K562 (cell line): ENCODE measurements at regions not wholly inside any gene's neighbourhood (a gene's known extent, or its start where the extent isn't known, plus 50 kb on each side); places are given as distances from the start of the nearest gene placed in this dataset.

ENCODE experiments used
- ATAC-seq: fragments of 200-7000 bp; cut with Tn5 transposase; 3 replicates; pipeline ENCODE4 v1.9.1; 2020; ENCODE audit warnings: moderate library complexity
- BruUV-seq: library from RNA; stranded (reverse); fragments of 400-500 nt; replicated peaks from 2 replicates; lab custom pipeline; 2021; lab: Mats Ljungman, UMichigan
- CTCF ChIA-PET: fragments of 300-600 bp; formaldehyde crosslinking; extraction: SDS; loops from one replicate; lab custom pipeline; 2021; ENCODE audit warnings: low intra/inter-chr PET ratio; lab: Yijun Ruan, JAX
- POLR2A ChIA-PET: fragments of 300-600, 350-650 bp; sonication (Branson Sonifier 250); formaldehyde crosslinking; extraction: SDS; loops from one replicate; lab custom pipeline; 2021; ENCODE audit warnings: antibody characterized with exemption, inconsistent platforms; lab: Yijun Ruan, JAX
- DNase-seq, 4 experiments: peaks; one replicate each; pipeline versions ENCODE4 v3.0.0 to v3.0.0-alpha.2; 2011 to 2018; ENCODE audit warnings: low spot score in 3 of 4, mixed read lengths in 3 of 4; ENCODE audit errors: extremely low read depth in 1 of 4
- FAIRE-seq: peaks from 2 replicates; lab custom pipeline; 2011; peaks lifted over from hg19 to GRCh38; lab: Jason Lieb, UNC
- H2AFZ ChIP-seq: 2 replicates; pipeline ENCODE4 v1.6.0; 2011; ENCODE audit warnings: low read depth, low read length, control low read depth, inconsistent platforms
- H3K27ac ChIP-seq: fragments of 200-600 bp; 3 replicates; pipeline ENCODE4 v1.8.0; 2011; ENCODE audit warnings: low read depth, mild to moderate bottlenecking, control low read depth, inconsistent platforms, low read length, moderate library complexity, mixed read lengths; ENCODE audit errors: extremely low read depth
- H3K27me3 ChIP-seq, 2 experiments: fragments of 300-600 bp in 1 of 2; 2 replicates in 1 of 2; 3 replicates in 1 of 2; pipeline versions ENCODE4 v1.6.0 to v1.8.0; 2011; ENCODE audit warnings: inconsistent platforms in 2 of 2, low read length in 2 of 2, mild to moderate bottlenecking in 1 of 2, mixed read lengths in 1 of 2, moderate library complexity in 1 of 2; ENCODE audit not compliant: control insufficient read depth in 2 of 2, insufficient read depth in 2 of 2
- H3K36me3 ChIP-seq: fragments of 300-600 bp; 3 replicates; pipeline ENCODE4 v1.8.0; 2011; ENCODE audit warnings: mild to moderate bottlenecking, low read length, inconsistent platforms; ENCODE audit not compliant: control insufficient read depth, insufficient read depth
- H3K4me1 ChIP-seq, 2 experiments: fragments of 200-600 bp in 1 of 2; replicated peaks in 1 of 2; 2 replicates in 1 of 2; 3 replicates in 1 of 2; pipeline versions ENCODE4 v1.5.1 to v1.8.0; 2011; ENCODE audit warnings: inconsistent platforms in 2 of 2, low read length in 2 of 2, mild to moderate bottlenecking in 1 of 2, mixed read lengths in 1 of 2, moderate library complexity in 1 of 2; ENCODE audit not compliant: control insufficient read depth in 2 of 2, insufficient read depth in 2 of 2
- H3K4me2 ChIP-seq: 2 replicates; pipeline ENCODE4 v1.6.1; 2011; ENCODE audit warnings: low read length, control low read depth, inconsistent platforms, mixed read lengths; ENCODE audit not compliant: insufficient read depth
- H3K4me3 ChIP-seq: fragments of 200-600 bp; sonication (generic), shearing (Covaris generic); 2 replicates; pipeline ENCODE4 v1.5.1; 2016; ENCODE audit warnings: control low read depth, inconsistent platforms
- H3K79me2 ChIP-seq: fragments of 200-600 bp; 3 replicates; pipeline ENCODE4 v1.8.0; 2011; ENCODE audit warnings: low read length, inconsistent platforms; ENCODE audit not compliant: control insufficient read depth, insufficient read depth
- H3K9ac ChIP-seq, 2 experiments: 2 replicates each; pipeline versions ENCODE4 v1.6.0 to v1.6.1; 2011; ENCODE audit warnings: low read depth in 2 of 2, low read length in 2 of 2, control low read depth in 1 of 2, inconsistent platforms in 1 of 2, mild to moderate bottlenecking in 1 of 2, mixed read lengths in 1 of 2; ENCODE audit not compliant: insufficient read depth in 1 of 2
- H3K9me1 ChIP-seq: one replicate; pipeline ENCODE4 v1.6.0; 2011; ENCODE audit warnings: inconsistent platforms, mild to moderate bottlenecking, low read length, moderate library complexity; ENCODE audit not compliant: control insufficient read depth, insufficient read depth
- H3K9me3 ChIP-seq: replicated peaks from 2 replicates; pipeline ENCODE4 v1.5.1; 2011; ENCODE audit warnings: low read depth, low read length, inconsistent platforms; ENCODE audit not compliant: control insufficient read depth, insufficient read depth
- H4K20me1 ChIP-seq: replicated peaks from 2 replicates; pipeline ENCODE4 v1.6.1; 2011; ENCODE audit warnings: low read length, inconsistent platforms, mixed read lengths; ENCODE audit not compliant: control insufficient read depth, insufficient read depth
- ASH1L ChIP-seq: fragments of 450-650 bp; IDR thresholded peaks from 2 replicates; pipeline ENCODE4 v1.6.1; 2018; ENCODE audit warnings: borderline replicate concordance, mild to moderate bottlenecking, low read depth; ENCODE audit not compliant: partially characterized antibody
- BCOR ChIP-seq: fragments of 450-650 bp; IDR thresholded peaks from 2 replicates; pipeline ENCODE4 v1.6.1; 2016
- GATA2 ChIP-seq: sonication (generic); formaldehyde crosslinking; IDR thresholded peaks from 2 replicates; pipeline ENCODE4 v1.4.0; 2020; ENCODE audit warnings: mild to moderate bottlenecking, missing genetic modification reagents
- HDAC3 ChIP-seq: fragments of 450-650 bp; IDR thresholded peaks from 2 replicates; pipeline ENCODE4 v1.6.1; 2018; ENCODE audit warnings: borderline replicate concordance, mild to moderate bottlenecking, moderate library complexity; ENCODE audit not compliant: partially characterized antibody
- MCM2 ChIP-seq: fragments of 450-650 bp; IDR thresholded peaks from 2 replicates; pipeline ENCODE4 v1.6.1; 2017; ENCODE audit warnings: low read depth, mild to moderate bottlenecking
- NFE2L1 ChIP-seq: fragments of 450-650 bp; IDR thresholded peaks from 2 replicates; pipeline ENCODE4 v1.6.1; 2016; ENCODE audit warnings: missing genetic modification characterization, low read depth, mild to moderate bottlenecking, missing compliant biosample characterization, moderate library complexity, borderline replicate concordance
- PHF21A ChIP-seq: fragments of 450-650 bp; IDR thresholded peaks from 2 replicates; pipeline ENCODE4 v1.6.1; 2017; ENCODE audit warnings: low read depth, borderline replicate concordance
- SNRNP70 ChIP-seq: fragments of 200-400 bp; formaldehyde crosslinking; optimal IDR thresholded peaks from 2 replicates; pipeline ENCODE3; 2017; ENCODE audit warnings: low read depth, low read length
- ZNF124 ChIP-seq: sonication (generic); formaldehyde crosslinking; IDR thresholded peaks from 2 replicates; pipeline ENCODE4 v1.8.1; 2022; ENCODE audit warnings: missing genetic modification reagents
- ZNF41 ChIP-seq: fragments of 250-450 bp; sonication (Bioruptor Pico); conservative IDR thresholded peaks from 2 replicates; pipeline ENCODE4 v1.4.0; 2020; ENCODE audit warnings: mild to moderate bottlenecking
- WGBS: fragments of 100-300 bp; shearing (Covaris generic); methylation state at CpG from one replicate; pipeline ENCODE4 v1.1.6; 2016; ENCODE audit warnings: low coverage, mixed read lengths; ENCODE audit not compliant: insufficient coverage; ENCODE audit errors: missing lambda C conversion rate; 5-methylcytosine and 5-hydroxymethylcytosine counted together
- in situ Hi-C: fragments of 300-500 bp; cut with MboI; formaldehyde crosslinking; loops from 4 replicates; pipeline ENCODE4 v1.15.0; 2018; ENCODE audit warnings: inconsistent platforms, mixed read lengths
- intact Hi-C: fragments of 100-400 bp; cut with micrococcal nuclease; formaldehyde crosslinking; loops from 2 replicates; pipeline ENCODE4 v1.14.2; 2022
- TF ChIP-seq, protein P1 (sequence below): fragments of 250-450 bp; sonication (Bioruptor Pico); IDR thresholded peaks from 2 replicates; pipeline ENCODE4 v1.4.0; 2020; ENCODE audit warnings: mild to moderate bottlenecking, moderate library complexity
- TF ChIP-seq, protein P2 (sequence below), 2 experiments: fragments of 150-350 bp in 1 of 2; IDR thresholded peaks; 2 replicates each; pipeline ENCODE4 v1.6.1; 2012 to 2016; ENCODE audit warnings: low read depth in 2 of 2, low read length in 2 of 2, mild to moderate bottlenecking in 1 of 2, moderate library complexity in 1 of 2
- TF ChIP-seq, protein P3 (sequence below): fragments of 250-450 bp; sonication (Bioruptor Pico); IDR thresholded peaks from 2 replicates; pipeline ENCODE4 v1.5.0; 2020; ENCODE audit warnings: mild to moderate bottlenecking
- TF ChIP-seq, protein P4 (sequence below): IDR thresholded peaks from 2 replicates; pipeline ENCODE4 v1.6.1; 2016; ENCODE audit warnings: missing genetic modification characterization, missing compliant biosample characterization

DNA sequence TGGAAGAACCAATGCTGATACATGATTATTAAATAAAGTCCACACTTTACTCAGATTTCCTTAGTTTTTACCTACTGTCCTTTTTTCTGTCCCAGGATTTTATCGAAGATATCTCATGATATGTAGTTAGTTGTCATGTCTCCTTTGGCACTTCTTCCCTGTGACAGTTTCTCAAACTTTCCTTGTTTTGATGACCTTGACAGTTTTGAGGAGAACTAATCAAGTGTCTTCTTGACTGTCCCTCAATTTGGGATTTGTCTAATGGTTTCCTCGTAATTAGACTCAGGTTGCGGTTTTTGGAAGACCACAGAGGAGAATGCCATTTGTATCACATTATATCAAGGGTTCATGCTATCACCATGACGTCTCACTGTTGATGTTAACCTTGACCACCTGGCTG lies 483.1 kb upstream of the ZNF608 start:
- no peak for ATAC-seq
- TF ChIP-seq ZNF124 = no peak
- TF ChIP-seq, protein P1, sequence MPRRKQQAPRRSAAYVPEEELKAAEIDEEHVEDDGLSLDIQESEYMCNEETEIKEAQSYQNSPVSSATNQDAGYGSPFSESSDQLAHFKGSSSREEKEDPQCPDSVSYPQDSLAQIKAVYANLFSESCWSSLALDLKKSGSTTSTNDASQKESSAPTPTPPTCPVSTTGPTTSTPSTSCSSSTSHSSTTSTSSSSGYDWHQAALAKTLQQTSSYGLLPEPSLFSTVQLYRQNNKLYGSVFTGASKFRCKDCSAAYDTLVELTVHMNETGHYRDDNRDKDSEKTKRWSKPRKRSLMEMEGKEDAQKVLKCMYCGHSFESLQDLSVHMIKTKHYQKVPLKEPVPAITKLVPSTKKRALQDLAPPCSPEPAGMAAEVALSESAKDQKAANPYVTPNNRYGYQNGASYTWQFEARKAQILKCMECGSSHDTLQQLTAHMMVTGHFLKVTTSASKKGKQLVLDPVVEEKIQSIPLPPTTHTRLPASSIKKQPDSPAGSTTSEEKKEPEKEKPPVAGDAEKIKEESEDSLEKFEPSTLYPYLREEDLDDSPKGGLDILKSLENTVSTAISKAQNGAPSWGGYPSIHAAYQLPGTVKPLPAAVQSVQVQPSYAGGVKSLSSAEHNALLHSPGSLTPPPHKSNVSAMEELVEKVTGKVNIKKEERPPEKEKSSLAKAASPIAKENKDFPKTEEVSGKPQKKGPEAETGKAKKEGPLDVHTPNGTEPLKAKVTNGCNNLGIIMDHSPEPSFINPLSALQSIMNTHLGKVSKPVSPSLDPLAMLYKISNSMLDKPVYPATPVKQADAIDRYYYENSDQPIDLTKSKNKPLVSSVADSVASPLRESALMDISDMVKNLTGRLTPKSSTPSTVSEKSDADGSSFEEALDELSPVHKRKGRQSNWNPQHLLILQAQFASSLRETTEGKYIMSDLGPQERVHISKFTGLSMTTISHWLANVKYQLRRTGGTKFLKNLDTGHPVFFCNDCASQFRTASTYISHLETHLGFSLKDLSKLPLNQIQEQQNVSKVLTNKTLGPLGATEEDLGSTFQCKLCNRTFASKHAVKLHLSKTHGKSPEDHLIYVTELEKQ (CRISPR knock-in tag) = no peak
- no peak for TF ChIP-seq HDAC3
- TF ChIP-seq, protein P2, sequence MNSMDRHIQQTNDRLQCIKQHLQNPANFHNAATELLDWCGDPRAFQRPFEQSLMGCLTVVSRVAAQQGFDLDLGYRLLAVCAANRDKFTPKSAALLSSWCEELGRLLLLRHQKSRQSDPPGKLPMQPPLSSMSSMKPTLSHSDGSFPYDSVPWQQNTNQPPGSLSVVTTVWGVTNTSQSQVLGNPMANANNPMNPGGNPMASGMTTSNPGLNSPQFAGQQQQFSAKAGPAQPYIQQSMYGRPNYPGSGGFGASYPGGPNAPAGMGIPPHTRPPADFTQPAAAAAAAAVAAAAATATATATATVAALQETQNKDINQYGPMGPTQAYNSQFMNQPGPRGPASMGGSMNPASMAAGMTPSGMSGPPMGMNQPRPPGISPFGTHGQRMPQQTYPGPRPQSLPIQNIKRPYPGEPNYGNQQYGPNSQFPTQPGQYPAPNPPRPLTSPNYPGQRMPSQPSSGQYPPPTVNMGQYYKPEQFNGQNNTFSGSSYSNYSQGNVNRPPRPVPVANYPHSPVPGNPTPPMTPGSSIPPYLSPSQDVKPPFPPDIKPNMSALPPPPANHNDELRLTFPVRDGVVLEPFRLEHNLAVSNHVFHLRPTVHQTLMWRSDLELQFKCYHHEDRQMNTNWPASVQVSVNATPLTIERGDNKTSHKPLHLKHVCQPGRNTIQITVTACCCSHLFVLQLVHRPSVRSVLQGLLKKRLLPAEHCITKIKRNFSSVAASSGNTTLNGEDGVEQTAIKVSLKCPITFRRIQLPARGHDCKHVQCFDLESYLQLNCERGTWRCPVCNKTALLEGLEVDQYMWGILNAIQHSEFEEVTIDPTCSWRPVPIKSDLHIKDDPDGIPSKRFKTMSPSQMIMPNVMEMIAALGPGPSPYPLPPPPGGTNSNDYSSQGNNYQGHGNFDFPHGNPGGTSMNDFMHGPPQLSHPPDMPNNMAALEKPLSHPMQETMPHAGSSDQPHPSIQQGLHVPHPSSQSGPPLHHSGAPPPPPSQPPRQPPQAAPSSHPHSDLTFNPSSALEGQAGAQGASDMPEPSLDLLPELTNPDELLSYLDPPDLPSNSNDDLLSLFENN (IDR thresholded peaks at IDR 0.05; ENCODE audit: low read depth in 2 of 2, low read length in 2 of 2) = no peak
- no peak for TF ChIP-seq MCM2
- no peak for TF ChIP-seq ZNF41 (CRISPR knock-in tag)
- no peak for TF ChIP-seq GATA2
- no peak for TF ChIP-seq ASH1L
- TF ChIP-seq, protein P3, sequence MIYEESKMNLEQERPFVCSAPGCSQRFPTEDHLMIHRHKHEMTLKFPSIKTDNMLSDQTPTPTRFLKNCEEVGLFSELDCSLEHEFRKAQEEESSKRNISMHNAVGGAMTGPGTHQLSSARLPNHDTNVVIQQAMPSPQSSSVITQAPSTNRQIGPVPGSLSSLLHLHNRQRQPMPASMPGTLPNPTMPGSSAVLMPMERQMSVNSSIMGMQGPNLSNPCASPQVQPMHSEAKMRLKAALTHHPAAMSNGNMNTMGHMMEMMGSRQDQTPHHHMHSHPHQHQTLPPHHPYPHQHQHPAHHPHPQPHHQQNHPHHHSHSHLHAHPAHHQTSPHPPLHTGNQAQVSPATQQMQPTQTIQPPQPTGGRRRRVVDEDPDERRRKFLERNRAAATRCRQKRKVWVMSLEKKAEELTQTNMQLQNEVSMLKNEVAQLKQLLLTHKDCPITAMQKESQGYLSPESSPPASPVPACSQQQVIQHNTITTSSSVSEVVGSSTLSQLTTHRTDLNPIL (CRISPR knock-in tag) = no peak
- TF ChIP-seq, protein P4, sequence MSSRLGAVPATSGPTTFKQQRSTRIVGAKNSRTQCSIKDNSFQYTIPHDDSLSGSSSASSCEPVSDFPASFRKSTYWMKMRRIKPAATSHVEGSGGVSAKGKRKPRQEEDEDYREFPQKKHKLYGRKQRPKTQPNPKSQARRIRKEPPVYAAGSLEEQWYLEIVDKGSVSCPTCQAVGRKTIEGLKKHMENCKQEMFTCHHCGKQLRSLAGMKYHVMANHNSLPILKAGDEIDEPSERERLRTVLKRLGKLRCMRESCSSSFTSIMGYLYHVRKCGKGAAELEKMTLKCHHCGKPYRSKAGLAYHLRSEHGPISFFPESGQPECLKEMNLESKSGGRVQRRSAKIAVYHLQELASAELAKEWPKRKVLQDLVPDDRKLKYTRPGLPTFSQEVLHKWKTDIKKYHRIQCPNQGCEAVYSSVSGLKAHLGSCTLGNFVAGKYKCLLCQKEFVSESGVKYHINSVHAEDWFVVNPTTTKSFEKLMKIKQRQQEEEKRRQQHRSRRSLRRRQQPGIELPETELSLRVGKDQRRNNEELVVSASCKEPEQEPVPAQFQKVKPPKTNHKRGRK = no peak
- TF ChIP-seq NFE2L1 (tag) = no peak
- TF ChIP-seq BCOR = no peak
- TF ChIP-seq SNRNP70 = no peak
- TF ChIP-seq PHF21A = no peak

More for the DNA sequence above, 483.1 kb upstream of the ZNF608 start:
- in situ Hi-C loops = no loop called here
- Histone ChIP-seq H3K4me2 (no peak overlapping the region), H3K4me3 (no peak overlapping the region), H3K4me1 (no peaks in the 10 kb centered on the region), H3K9me1 (no peaks in the 10 kb centered on the region), H2AFZ (no peak overlapping the region), H3K27me3 (no peaks in the 10 kb centered on the region), H4K20me1 (no peaks in the 10 kb centered on the region), H3K36me3 (no peaks in the 10 kb centered on the region), H3K9me3 (no peaks in the 10 kb centered on the region), H3K27ac (no peak overlapping the region), H3K9ac (no peak overlapping the region), H3K79me2 (no peaks in the 10 kb centered on the region)
- no TSS peak for BruUV-seq
- DNase-seq (no peak), FAIRE-seq (no peak)
- 0% methylated on average over 4 of the region's 4 CpGs for WGBS
- intact Hi-C loops = no loop called here
- ChIA-PET POLR2A (no interaction called here), CTCF (no interaction called here)
